ENCODE measurements at regions not wholly inside any gene's neighbourhood (a gene's known extent, or its start where the extent isn't known, plus 50 kb on each side); places are given as distances from the start of the nearest gene placed in this dataset.

DNA sequence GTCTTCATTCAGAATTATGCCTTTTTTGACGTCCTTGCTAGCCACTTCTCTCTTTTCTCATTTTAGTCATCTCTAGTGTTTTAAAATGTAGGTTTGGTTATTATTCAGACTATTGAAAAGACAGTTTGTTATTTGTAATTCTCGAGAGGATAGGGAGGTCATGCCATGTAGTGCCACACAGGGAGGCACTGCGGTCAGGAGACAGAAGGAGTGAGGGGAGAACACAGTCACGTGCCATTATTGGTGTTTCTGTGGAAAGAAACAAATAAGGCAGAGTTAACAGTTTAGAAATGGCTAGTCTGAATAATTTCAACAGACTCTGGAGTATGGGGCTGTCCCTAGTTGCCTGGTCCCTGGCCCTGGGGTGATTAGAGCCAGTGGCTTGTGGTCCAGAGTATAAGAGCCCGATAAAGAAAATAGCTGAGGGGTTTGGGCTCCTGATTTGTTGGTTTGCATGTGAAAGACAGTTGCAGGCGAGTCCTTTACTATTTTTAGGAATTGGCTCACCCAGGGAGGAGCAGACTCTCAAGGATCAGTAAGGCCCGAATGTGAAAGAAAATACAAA, 278.1 kb upstream of the SEL1L start:
- H3K4me1 ChIP-seq (ENCODE audit: control insufficient read depth, extremely low read depth, insufficient read depth, low read length) = no peaks in the 10 kb centered on the region
- no peaks in the 10 kb centered on the region for H3K36me3 ChIP-seq (ENCODE audit: control insufficient read depth in 2 of 2, extremely low read depth in 1 of 2, insufficient read depth in 2 of 2, low read length in 2 of 2)
- DNase-seq (ENCODE audit: low read depth, low spot score) (no peak), FAIRE-seq (no peak)
- no peaks in the 10 kb centered on the region for H4K20me1 ChIP-seq (replicated peaks; ENCODE audit: control insufficient read depth, extremely low read depth, insufficient read depth, low read length)
- no peak overlapping the region for H3K4me2 ChIP-seq (ENCODE audit: insufficient read depth, low read length)
- intact Hi-C loops (cut with micrococcal nuclease) = no loop called here
- H2AFZ ChIP-seq (ENCODE audit: low read depth, low read length) = no peak overlapping the region
- BruUV-seq (replicated peaks) = no TSS peak
- H3K27ac ChIP-seq (ENCODE audit: insufficient read depth, low read depth, low read length) = no peak overlapping the region
- CTCF ChIA-PET = no interaction called here
- no peak overlapping the region for H3K4me3 ChIP-seq (replicated peaks in 1 of 3; ENCODE audit: insufficient read depth in 1 of 3, low read depth in 1 of 3, low read length in 3 of 3)
- no peaks in the 10 kb centered on the region for H3K27me3 ChIP-seq (ENCODE audit: control insufficient read depth in 2 of 2, insufficient read depth in 2 of 2, low read length in 2 of 2)
- POLR2A ChIA-PET = no interaction called here
- TF ChIP-seq EZH2 (IDR thresholded peaks at IDR 0.05; ENCODE audit: borderline replicate concordance, low read depth, low read length, severe bottlenecking) = no peak
- no peak for TF ChIP-seq POLR2AphosphoS5 (IDR thresholded peaks at IDR 0.05; ENCODE audit: insufficient read depth, low read depth, low read length)
- no peak for TF ChIP-seq FOS (IDR thresholded peaks at IDR 0.05; ENCODE audit: borderline replicate concordance, insufficient read depth, low read length)
- no peak for TF ChIP-seq MYC (IDR thresholded peaks at IDR 0.05; ENCODE audit: low read depth, low read length)
- no peak for TF ChIP-seq GATA2 (IDR thresholded peaks at IDR 0.05; ENCODE audit: insufficient read depth, insufficient read length, low read depth, low read length)
- TF ChIP-seq, protein P1, sequence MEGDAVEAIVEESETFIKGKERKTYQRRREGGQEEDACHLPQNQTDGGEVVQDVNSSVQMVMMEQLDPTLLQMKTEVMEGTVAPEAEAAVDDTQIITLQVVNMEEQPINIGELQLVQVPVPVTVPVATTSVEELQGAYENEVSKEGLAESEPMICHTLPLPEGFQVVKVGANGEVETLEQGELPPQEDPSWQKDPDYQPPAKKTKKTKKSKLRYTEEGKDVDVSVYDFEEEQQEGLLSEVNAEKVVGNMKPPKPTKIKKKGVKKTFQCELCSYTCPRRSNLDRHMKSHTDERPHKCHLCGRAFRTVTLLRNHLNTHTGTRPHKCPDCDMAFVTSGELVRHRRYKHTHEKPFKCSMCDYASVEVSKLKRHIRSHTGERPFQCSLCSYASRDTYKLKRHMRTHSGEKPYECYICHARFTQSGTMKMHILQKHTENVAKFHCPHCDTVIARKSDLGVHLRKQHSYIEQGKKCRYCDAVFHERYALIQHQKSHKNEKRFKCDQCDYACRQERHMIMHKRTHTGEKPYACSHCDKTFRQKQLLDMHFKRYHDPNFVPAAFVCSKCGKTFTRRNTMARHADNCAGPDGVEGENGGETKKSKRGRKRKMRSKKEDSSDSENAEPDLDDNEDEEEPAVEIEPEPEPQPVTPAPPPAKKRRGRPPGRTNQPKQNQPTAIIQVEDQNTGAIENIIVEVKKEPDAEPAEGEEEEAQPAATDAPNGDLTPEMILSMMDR (IDR thresholded peaks at IDR 0.05; ENCODE audit: extremely low read depth in 1 of 2, insufficient read depth in 1 of 2, low read depth in 1 of 2, low read length in 2 of 2) = no peak
- TF ChIP-seq JUN (IDR thresholded peaks at IDR 0.05; ENCODE audit: borderline replicate concordance, insufficient read depth, insufficient read length, low read depth) = no peak
- TF ChIP-seq POLR2A (IDR thresholded peaks at IDR 0.05; ENCODE audit: low read depth, low read length) = no peak
- TF ChIP-seq, protein P2, sequence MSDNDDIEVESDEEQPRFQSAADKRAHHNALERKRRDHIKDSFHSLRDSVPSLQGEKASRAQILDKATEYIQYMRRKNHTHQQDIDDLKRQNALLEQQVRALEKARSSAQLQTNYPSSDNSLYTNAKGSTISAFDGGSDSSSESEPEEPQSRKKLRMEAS (IDR thresholded peaks at IDR 0.05; ENCODE audit: insufficient read depth, insufficient read length) = no peak
- H3K9me1 ChIP-seq (replicated peaks; ENCODE audit: control insufficient read depth, extremely low read depth, insufficient read depth, low read length) = no peaks in the 10 kb centered on the region
- no peak overlapping the region for H3K9ac ChIP-seq (replicated peaks; ENCODE audit: extremely low read depth, insufficient read depth, low read length)
- H3K9me3 ChIP-seq (replicated peaks; ENCODE audit: control insufficient read depth, insufficient read depth, low read length) = no peaks in the 10 kb centered on the region
- dilution Hi-C loops (cut with MboI; ENCODE audit: extremely low pct_ligation_motif_present, low sequenced_read_pairs) = no loop called here
- H3K79me2 ChIP-seq (ENCODE audit: control insufficient read depth, insufficient read depth, low read length) = no peaks in the 10 kb centered on the region
